Vagina (tissue), 2 donors: ENCODE measurements at regions not wholly inside any gene's neighbourhood (a gene's known extent, or its start where the extent isn't known, plus 50 kb on each side); places are given as distances from the start of the nearest gene placed in this dataset.

Experiments
- POLR2A ChIP-seq, 2 donors: fragments of 450-650 bp; IDR thresholded peaks; one replicate each; pipeline ENCODE4 v1.6.1; 2017; ENCODE audit warnings: antibody characterized with exemption in 2 of 2, mild to moderate bottlenecking in 2 of 2, moderate library complexity in 2 of 2
- POLR2AphosphoS5 ChIP-seq, 2 donors: sonication (generic); formaldehyde crosslinking; IDR thresholded peaks; one replicate each; pipeline ENCODE4 v1.9.0; 2017; ENCODE audit warnings: antibody characterized with exemption in 2 of 2, mild to moderate bottlenecking in 2 of 2, low read depth in 1 of 2; ENCODE audit not compliant: insufficient read depth in 1 of 2
- TF ChIP-seq, protein P1 (sequence below), 3 experiments: fragments of 450-650 bp in 2 of 3; fragments of 200-600 bp in 1 of 3; sonication (generic) in 1 of 3; IDR thresholded peaks; one replicate each; pipeline ENCODE4 v1.5.1; 2017 to 2019; ENCODE audit warnings: antibody characterized with exemption in 3 of 3, mild to moderate bottlenecking in 2 of 3, moderate library complexity in 2 of 3

DNA sequence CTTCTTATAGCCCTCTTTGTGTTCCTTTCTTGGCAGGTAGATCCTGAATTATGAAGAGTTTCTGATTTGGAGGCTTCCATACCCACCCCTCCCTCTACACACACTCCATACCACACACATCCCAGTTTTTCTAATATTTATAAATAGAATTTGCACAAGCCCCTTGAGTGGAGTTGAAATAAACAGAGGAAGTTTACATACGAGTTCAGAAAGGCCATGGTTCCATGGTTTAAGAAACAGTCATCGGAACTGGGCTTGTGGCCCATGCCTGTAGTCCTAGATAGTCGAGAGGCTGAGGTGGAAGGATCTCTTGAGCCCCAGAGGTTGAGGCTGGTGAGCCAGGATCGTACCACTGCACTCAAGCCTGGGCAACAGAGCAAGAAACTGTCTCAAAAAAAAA is 62.7 kb upstream of the TANC1 start:
- TF ChIP-seq, protein P1, sequence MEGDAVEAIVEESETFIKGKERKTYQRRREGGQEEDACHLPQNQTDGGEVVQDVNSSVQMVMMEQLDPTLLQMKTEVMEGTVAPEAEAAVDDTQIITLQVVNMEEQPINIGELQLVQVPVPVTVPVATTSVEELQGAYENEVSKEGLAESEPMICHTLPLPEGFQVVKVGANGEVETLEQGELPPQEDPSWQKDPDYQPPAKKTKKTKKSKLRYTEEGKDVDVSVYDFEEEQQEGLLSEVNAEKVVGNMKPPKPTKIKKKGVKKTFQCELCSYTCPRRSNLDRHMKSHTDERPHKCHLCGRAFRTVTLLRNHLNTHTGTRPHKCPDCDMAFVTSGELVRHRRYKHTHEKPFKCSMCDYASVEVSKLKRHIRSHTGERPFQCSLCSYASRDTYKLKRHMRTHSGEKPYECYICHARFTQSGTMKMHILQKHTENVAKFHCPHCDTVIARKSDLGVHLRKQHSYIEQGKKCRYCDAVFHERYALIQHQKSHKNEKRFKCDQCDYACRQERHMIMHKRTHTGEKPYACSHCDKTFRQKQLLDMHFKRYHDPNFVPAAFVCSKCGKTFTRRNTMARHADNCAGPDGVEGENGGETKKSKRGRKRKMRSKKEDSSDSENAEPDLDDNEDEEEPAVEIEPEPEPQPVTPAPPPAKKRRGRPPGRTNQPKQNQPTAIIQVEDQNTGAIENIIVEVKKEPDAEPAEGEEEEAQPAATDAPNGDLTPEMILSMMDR (IDR thresholded peaks at IDR 0.05): no peak
- TF ChIP-seq POLR2A (IDR thresholded peaks at IDR 0.05) (no peak), POLR2AphosphoS5 (IDR thresholded peaks at IDR 0.05; ENCODE audit: insufficient read depth in 1 of 2, low read depth in 1 of 2) (no peak)
